Heart left ventricle (tissue), 13 donors: ENCODE measurements at regions not wholly inside any gene's neighbourhood (a gene's known extent, or its start where the extent isn't known, plus 50 kb on each side); places are given as distances from the start of the nearest gene placed in this dataset.
A peak's percentile ranks its signal among the peaks of the same experiment; 100 is the strongest.

Experiments
- POLR2A ChIP-seq, 2 donors: fragments of 450-650 bp; IDR thresholded peaks; one replicate each; pipeline ENCODE4 v1.6.1; 2017; ENCODE audit warnings: antibody characterized with exemption in 2 of 2, mild to moderate bottlenecking in 2 of 2, moderate library complexity in 2 of 2
- TF ChIP-seq, protein P1 (sequence below), 12 donors: fragments of 200-600 bp; sonication (generic) in 4 of 12; IDR thresholded peaks; one replicate each; pipeline versions ENCODE4 v1.5.0 to v1.8.0; 2018 to 2022; ENCODE audit warnings: antibody characterized with exemption in 12 of 12, mild to moderate bottlenecking in 5 of 12
- donor health status: ischemic (EF 13 %, LVEDD 7.1; RV severe dilation, severe dysfunction).
- donor health status: DM: no; HTN: yes; CAD: no.
- donor health status: DM: no; HTN: no; CAD: no.
- donor health status: ischemic (EF 25% LVEDD 6.9; RV normal size, moderate dysfunction).
- donor health status: ischemic (EF 25% LVEDD 5.7; RV mildly dilated, moderate dysfunction).
- donor health status: ischemic (EF 35%, LVEDD 5.7; RV mildly dilated, moderate dysfunction).
- donor health status: nonischemic (EF 11% LVEDD 7.7; RV severe dilation, severe dysfunction).
- donor health status: DM: yes; HTN: yes; CAD: no.
- donor health status: PGD.
- donor health status: ischemic (EF 29% LVEDD 5.4; RV normal size, mild dysfunction).
- donor health status: nonischemic (EF 23%, LVEDD 6.1; RV moderate dilation, normal function).

GRCh38 chr2:121099329-121100290 lies 185.4 kb downstream of the TFCP2L1 start:
- TF ChIP-seq, protein P1, sequence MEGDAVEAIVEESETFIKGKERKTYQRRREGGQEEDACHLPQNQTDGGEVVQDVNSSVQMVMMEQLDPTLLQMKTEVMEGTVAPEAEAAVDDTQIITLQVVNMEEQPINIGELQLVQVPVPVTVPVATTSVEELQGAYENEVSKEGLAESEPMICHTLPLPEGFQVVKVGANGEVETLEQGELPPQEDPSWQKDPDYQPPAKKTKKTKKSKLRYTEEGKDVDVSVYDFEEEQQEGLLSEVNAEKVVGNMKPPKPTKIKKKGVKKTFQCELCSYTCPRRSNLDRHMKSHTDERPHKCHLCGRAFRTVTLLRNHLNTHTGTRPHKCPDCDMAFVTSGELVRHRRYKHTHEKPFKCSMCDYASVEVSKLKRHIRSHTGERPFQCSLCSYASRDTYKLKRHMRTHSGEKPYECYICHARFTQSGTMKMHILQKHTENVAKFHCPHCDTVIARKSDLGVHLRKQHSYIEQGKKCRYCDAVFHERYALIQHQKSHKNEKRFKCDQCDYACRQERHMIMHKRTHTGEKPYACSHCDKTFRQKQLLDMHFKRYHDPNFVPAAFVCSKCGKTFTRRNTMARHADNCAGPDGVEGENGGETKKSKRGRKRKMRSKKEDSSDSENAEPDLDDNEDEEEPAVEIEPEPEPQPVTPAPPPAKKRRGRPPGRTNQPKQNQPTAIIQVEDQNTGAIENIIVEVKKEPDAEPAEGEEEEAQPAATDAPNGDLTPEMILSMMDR (IDR thresholded peaks at IDR 0.05), result peak in 5 of 12 donors; percentile 9 to 31 (median 20)
- TF ChIP-seq POLR2A (IDR thresholded peaks at IDR 0.05), result no peak
